GM23248 (cell line): ENCODE measurements at regions not wholly inside any gene's neighbourhood (a gene's known extent, or its start where the extent isn't known, plus 50 kb on each side); places are given as distances from the start of the nearest gene placed in this dataset.

Experiments used
- DNase-seq: peaks from one replicate; pipeline ENCODE4 v3.0.0-alpha.2; 2015
- H2AFZ ChIP-seq: fragments of 200-600 bp; sonication (generic); 2 replicates; pipeline ENCODE4 v1.6.1; 2016; ENCODE audit warnings: antibody characterized with exemption
- H3F3A ChIP-seq: fragments of 200-600 bp; sonication (generic); 2 replicates; pipeline ENCODE4 v1.6.1; 2016; ENCODE audit warnings: mild to moderate bottlenecking, antibody characterized with exemption, mixed run types; ENCODE audit not compliant: insufficient read depth
- H3K27ac ChIP-seq: fragments of 200-600 bp; sonication (generic); 2 replicates; pipeline ENCODE4 v1.5.1; 2016; ENCODE audit warnings: mild to moderate bottlenecking
- H3K27me3 ChIP-seq: fragments of 200-600 bp; sonication (generic); replicated peaks from 2 replicates; pipeline ENCODE4 v1.6.1; 2016; ENCODE audit warnings: mild to moderate bottlenecking; ENCODE audit not compliant: insufficient read depth
- H3K36me3 ChIP-seq: fragments of 200-600 bp; sonication (generic); 2 replicates; pipeline ENCODE4 v1.6.1; 2016; ENCODE audit warnings: low read depth, mild to moderate bottlenecking
- H3K4me1 ChIP-seq: fragments of 200-600 bp; sonication (generic); 2 replicates; pipeline ENCODE4 v1.6.1; 2016; ENCODE audit warnings: mild to moderate bottlenecking; ENCODE audit not compliant: insufficient read depth
- H3K4me2 ChIP-seq: fragments of 200-600 bp; sonication (generic); one replicate; pipeline ENCODE4 v1.6.1; 2016; ENCODE audit warnings: mild to moderate bottlenecking; ENCODE audit not compliant: unreplicated experiment
- H3K4me3 ChIP-seq: fragments of 200-600 bp; sonication (generic); 2 replicates; pipeline ENCODE4 v1.5.1; 2016; ENCODE audit warnings: mild to moderate bottlenecking
- H3K79me2 ChIP-seq: fragments of 200-600 bp; sonication (generic); 2 replicates; pipeline ENCODE4 v1.6.1; 2016; ENCODE audit warnings: mild to moderate bottlenecking; ENCODE audit not compliant: insufficient read depth
- H3K9ac ChIP-seq: fragments of 200-600 bp; sonication (generic); 2 replicates; pipeline ENCODE4 v1.6.1; 2016; ENCODE audit warnings: mild to moderate bottlenecking
- H3K9me2 ChIP-seq: fragments of 200-600 bp; sonication (generic); 2 replicates; pipeline ENCODE4 v1.6.1; 2016; ENCODE audit warnings: mixed run types, mild to moderate bottlenecking, moderate library complexity; ENCODE audit not compliant: insufficient read depth
- H3K9me3 ChIP-seq: fragments of 200-600 bp; sonication (generic); one replicate; pipeline ENCODE4 v1.6.1; 2017; ENCODE audit warnings: low read depth
- H4K20me1 ChIP-seq: fragments of 200-600 bp; sonication (generic); 2 replicates; pipeline ENCODE4 v1.6.0; 2016; ENCODE audit not compliant: insufficient read depth
- EZH2 ChIP-seq: fragments of 200-600 bp; sonication (generic); IDR thresholded peaks from 2 replicates; pipeline ENCODE4 v1.6.1; 2018; ENCODE audit warnings: antibody characterized with exemption, mild to moderate bottlenecking; ENCODE audit not compliant: insufficient read depth, poor library complexity, severe bottlenecking
- EZH2phosphoT487 ChIP-seq: fragments of 200-600 bp; sonication (generic); IDR thresholded peaks from 2 replicates; pipeline ENCODE4 v1.6.1; 2018; ENCODE audit warnings: antibody characterized with exemption, moderate library complexity, mild to moderate bottlenecking, low read depth; ENCODE audit not compliant: insufficient read depth
- WGBS, 2 experiments: methylation state at CpG; one replicate each; pipeline ENCODE4 v1.1.6; 2015 to 2017; ENCODE audit warnings: low lambda C conversion rate in 2 of 2, low coverage in 1 of 2; ENCODE audit errors: missing lambda C conversion rate in 2 of 2; 5-methylcytosine and 5-hydroxymethylcytosine counted together
- in situ Hi-C: fragments of 300-500 bp; cut with MboI; formaldehyde crosslinking; loops from 2 replicates; pipeline ENCODE4 v1.15.0; 2020

DNA sequence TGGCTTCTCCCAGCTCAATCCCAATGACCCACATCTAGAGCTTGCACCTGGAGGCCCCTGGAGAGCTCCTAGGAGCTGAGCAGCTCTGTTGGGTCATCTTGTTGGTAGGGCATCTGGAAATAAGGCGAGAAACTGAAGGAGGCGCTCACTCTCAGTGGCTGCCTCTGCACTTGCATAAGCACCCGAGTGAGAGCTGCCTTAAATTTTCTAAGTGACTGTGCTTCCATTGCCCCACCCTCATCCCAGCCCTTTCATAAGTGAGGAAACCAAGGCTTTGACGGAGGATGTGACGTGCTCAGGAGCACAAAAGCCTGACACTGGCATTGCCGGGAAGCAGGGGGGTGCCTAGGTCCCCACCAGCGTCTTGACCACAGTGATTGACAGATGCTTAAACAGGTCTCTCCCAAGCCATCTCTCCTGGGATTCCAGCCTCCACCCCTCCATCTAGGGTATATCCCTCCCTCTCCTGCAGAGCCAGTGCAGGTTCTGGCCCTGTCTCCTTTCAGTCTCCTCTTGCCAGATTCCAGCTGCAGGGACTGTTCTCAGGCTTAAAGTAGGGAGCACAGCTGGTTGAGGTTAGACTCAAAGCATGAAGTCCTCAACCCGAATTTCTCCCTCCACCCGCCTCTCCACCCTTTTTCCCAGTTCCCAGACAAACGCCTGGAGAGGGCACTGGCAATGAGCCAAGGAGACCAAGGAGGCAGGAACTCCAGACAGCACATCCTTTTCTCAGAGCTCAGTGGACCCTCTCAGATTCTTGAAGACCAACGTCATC lies 113.7 kb downstream of the IRX5 start:
- Histone ChIP-seq H3K4me3 (no peak overlapping the region), H3K4me2 (no peak overlapping the region), H3F3A (no peaks in the 10 kb centered on the region), H3K9me3 (no peaks in the 10 kb centered on the region), H3K27me3 (peaks cover 3% of the 10 kb centered on the region; the same call in 1 of the 2 replicates), H3K4me1 (no peaks in the 10 kb centered on the region), H3K27ac (no peak overlapping the region), H4K20me1 (no peaks in the 10 kb centered on the region), H3K79me2 (no peaks in the 10 kb centered on the region), H3K9ac (no peak overlapping the region), H3K36me3 (no peaks in the 10 kb centered on the region), H3K9me2 (no peaks in the 10 kb centered on the region), H2AFZ (no peak overlapping the region)
- in situ Hi-C loops, result no loop called here
- no peak for TF ChIP-seq EZH2phosphoT487
- no peak for TF ChIP-seq EZH2
- 26 to 29% methylated on average over 11 of the region's 11 CpGs for WGBS, 2 experiments
- DNase-seq, result no peak

DNA sequence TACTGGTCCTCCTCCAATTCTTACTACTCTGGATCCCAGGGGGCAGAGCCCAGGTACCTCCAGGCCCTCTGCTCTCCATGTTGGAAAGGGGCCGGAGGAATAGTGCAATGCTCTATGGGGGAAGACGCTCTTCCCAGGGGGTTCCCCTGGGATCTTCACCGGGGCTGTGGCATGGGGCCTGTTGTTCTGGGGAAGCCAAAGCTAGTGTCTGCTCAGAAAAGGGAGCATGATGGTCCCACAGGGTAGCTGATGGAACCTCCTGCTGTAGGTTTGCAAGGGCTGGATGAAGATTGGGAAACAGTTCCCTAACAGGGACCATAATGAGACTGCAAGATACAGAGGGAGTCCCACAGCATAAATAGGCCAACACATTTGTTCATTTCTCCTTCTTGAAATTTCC lies 114.7 kb downstream of the IRX5 start:
- Histone ChIP-seq H3K9ac (no peak overlapping the region), H3K27me3 (peaks cover 3% of the 10 kb centered on the region; the same call in 1 of the 2 replicates), H3K27ac (no peak overlapping the region), H2AFZ (no peak overlapping the region), H4K20me1 (no peaks in the 10 kb centered on the region), H3K9me3 (no peaks in the 10 kb centered on the region), H3K9me2 (no peaks in the 10 kb centered on the region), H3K79me2 (no peaks in the 10 kb centered on the region), H3K4me2 (no peak overlapping the region), H3F3A (no peaks in the 10 kb centered on the region), H3K36me3 (no peaks in the 10 kb centered on the region), H3K4me1 (no peaks in the 10 kb centered on the region), H3K4me3 (no peak overlapping the region)
- TF ChIP-seq EZH2 (no peak), EZH2phosphoT487 (no peak)
- no peak for DNase-seq
- in situ Hi-C loops, result no loop called here
- 61 to 70% methylated on average over 3 of the region's 3 CpGs for WGBS, 2 experiments

DNA sequence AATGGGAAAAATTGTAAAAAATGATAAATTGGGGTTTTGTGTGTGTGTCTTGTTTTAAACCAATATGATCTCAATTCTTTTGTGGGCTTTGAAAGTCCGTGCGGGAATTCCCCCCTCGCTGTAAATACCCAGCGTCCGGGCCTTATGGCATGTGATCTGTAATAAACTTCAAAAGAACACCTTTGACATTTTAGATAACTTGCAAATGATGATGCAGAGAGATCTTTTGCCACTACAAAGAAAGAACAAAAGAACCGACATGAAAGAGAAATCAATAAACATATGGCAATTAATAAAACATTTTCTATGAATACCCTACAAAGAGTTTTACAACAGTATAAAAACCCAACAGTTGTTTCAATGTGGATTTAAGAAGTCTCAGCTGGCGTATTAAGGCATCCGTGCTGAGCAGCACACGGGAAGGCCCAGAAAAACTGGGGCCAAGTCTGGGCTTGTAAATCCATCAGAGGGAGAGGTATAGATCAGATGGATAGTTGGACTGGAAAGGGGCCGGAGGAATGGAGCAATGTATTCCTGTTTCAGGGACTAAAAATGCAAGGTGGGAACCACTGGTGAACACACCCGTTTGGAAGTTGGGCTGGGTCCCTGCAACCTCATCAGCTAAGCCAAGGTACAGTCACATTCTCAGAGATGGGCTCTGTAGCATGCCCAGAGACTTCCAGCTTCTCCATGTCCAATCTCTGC lies 115.2 kb downstream of the IRX5 start:
- Histone ChIP-seq H3K27me3 (peaks cover 3% of the 10 kb centered on the region; the same call in 1 of the 2 replicates), H3K9ac (no peak overlapping the region), H3K36me3 (no peaks in the 10 kb centered on the region), H3F3A (no peaks in the 10 kb centered on the region), H4K20me1 (no peaks in the 10 kb centered on the region), H2AFZ (no peak overlapping the region), H3K27ac (no peak overlapping the region), H3K9me2 (no peaks in the 10 kb centered on the region), H3K4me3 (no peak overlapping the region), H3K4me1 (no peaks in the 10 kb centered on the region), H3K79me2 (no peaks in the 10 kb centered on the region), H3K4me2 (no peak overlapping the region), H3K9me3 (no peaks in the 10 kb centered on the region)
- 82 to 87% methylated on average over 11 of the region's 11 CpGs for WGBS, 2 experiments
- no peak for TF ChIP-seq EZH2
- TF ChIP-seq EZH2phosphoT487, result no peak
- DNase-seq, result no peak
- in situ Hi-C loops, result no loop called here

GRCh38 chr16:55046513-55046912 lies 115.8 kb downstream of the IRX5 start:
- H3K27me3 ChIP-seq, result peaks cover 3% of the 10 kb centered on the region; the same call in 1 of the 2 replicates
- H2AFZ ChIP-seq, result no peak overlapping the region
- H3K27ac ChIP-seq, result no peak overlapping the region
- 77 to 80% methylated on average over 6 of the region's 6 CpGs for WGBS, 2 experiments
- no peaks in the 10 kb centered on the region for H3F3A ChIP-seq
- no peaks in the 10 kb centered on the region for H3K79me2 ChIP-seq
- DNase-seq, result no peak
- no peaks in the 10 kb centered on the region for H3K4me1 ChIP-seq
- H3K9ac ChIP-seq, result no peak overlapping the region
- H3K4me3 ChIP-seq, result no peak overlapping the region
- TF ChIP-seq EZH2phosphoT487, result no peak
- TF ChIP-seq EZH2, result no peak
- H3K9me3 ChIP-seq, result no peaks in the 10 kb centered on the region
- H3K36me3 ChIP-seq, result no peaks in the 10 kb centered on the region
- no peak overlapping the region for H3K4me2 ChIP-seq
- no peaks in the 10 kb centered on the region for H3K9me2 ChIP-seq
- H4K20me1 ChIP-seq, result no peaks in the 10 kb centered on the region
- in situ Hi-C loops, result no loop called here
